HEK293T (cell line): ENCODE measurements at regions not wholly inside any gene's neighbourhood (a gene's known extent, or its start where the extent isn't known, plus 50 kb on each side); places are given as distances from the start of the nearest gene placed in this dataset.

ENCODE experiments used
- ARNT ChIP-seq: fragments of 450-650 bp; IDR thresholded peaks from 2 replicates; pipeline ENCODE4 v1.6.1; 2017; ENCODE audit warnings: mild to moderate bottlenecking
- BHLHE40 ChIP-seq: fragments of 450-650 bp; IDR thresholded peaks from 2 replicates; pipeline ENCODE4 v1.6.1; 2016; ENCODE audit warnings: mild to moderate bottlenecking, moderate library complexity, borderline replicate concordance
- CTBP1 ChIP-seq: fragments of 450-650 bp; IDR thresholded peaks from 2 replicates; pipeline ENCODE4 v1.6.1; 2016; ENCODE audit warnings: borderline replicate concordance
- ELF4 ChIP-seq: fragments of 450-650 bp; IDR thresholded peaks from 2 replicates; pipeline ENCODE4 v1.6.1; 2017; ENCODE audit warnings: antibody characterized with exemption
- FOXA1 ChIP-seq: fragments of 450-650 bp; IDR thresholded peaks from 2 replicates; pipeline ENCODE4 v1.6.1; 2016; ENCODE audit warnings: mild to moderate bottlenecking
- FOXK2 ChIP-seq: fragments of 450-650 bp; IDR thresholded peaks from 2 replicates; pipeline ENCODE4 v1.6.1; 2016; ENCODE audit warnings: mild to moderate bottlenecking
- FOXM1 ChIP-seq: fragments of 450-650 bp; IDR thresholded peaks from 2 replicates; pipeline ENCODE4 v1.6.1; 2017; ENCODE audit warnings: mild to moderate bottlenecking, borderline replicate concordance
- LEF1 ChIP-seq: fragments of 450-650 bp; IDR thresholded peaks from 2 replicates; pipeline ENCODE4 v1.6.1; 2017; ENCODE audit warnings: mild to moderate bottlenecking, borderline replicate concordance
- NFRKB ChIP-seq: fragments of 450-650 bp; IDR thresholded peaks from 2 replicates; pipeline ENCODE4 v1.6.1; 2016; ENCODE audit warnings: mild to moderate bottlenecking, moderate library complexity
- SP1 ChIP-seq: fragments of 450-650 bp; IDR thresholded peaks from 2 replicates; pipeline ENCODE4 v1.6.1; 2017
- SUZ12 ChIP-seq: fragments of 450-650 bp; IDR thresholded peaks from 2 replicates; pipeline ENCODE4 v1.6.1; 2016; ENCODE audit warnings: mild to moderate bottlenecking
- TARDBP ChIP-seq: fragments of 450-650 bp; IDR thresholded peaks from 2 replicates; pipeline ENCODE4 v1.6.1; 2016
- ZNF384 ChIP-seq: fragments of 450-650 bp; IDR thresholded peaks from 2 replicates; pipeline ENCODE4 v1.6.1; 2016
- TF ChIP-seq, protein P1 (sequence below): fragments of 450-650 bp; IDR thresholded peaks from 2 replicates; pipeline ENCODE4 v1.6.1; 2016

DNA sequence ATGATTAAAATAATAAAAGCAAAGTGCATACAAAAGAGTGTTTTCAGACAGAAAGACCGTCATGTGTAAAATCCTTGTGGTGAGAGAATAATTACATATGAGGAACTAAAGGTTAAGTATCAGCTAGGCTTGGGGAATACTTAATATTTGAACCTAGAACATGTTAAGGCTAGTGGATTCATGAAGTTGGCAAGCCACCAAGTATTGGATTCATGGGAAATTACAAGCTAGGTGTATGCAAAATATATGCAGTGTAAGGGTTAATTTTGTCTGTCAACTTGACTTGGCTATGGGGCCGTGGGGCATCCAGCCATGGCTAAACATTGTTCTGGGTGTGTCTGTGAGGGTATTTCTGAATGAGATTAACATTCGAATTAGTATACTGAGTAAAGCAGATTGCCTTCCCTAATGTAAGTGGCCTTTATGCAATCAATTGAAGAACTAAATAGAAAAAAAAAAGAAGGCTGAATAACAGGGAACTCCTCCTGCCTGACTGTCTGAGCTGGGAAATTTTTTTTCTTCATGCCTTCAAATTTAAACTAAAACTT, 533.5 kb upstream of the KLF12 start:
- TF ChIP-seq ELF4 (no peak), TARDBP (no peak), CTBP1 (no peak), NFRKB (no peak), ARNT (no peak), ZNF384 (no peak), SP1 (no peak), FOXA1 (no peak), BHLHE40 (no peak), FOXM1 (no peak), SUZ12 (no peak), FOXK2 (no peak), LEF1 (no peak)
- TF ChIP-seq, protein P1, sequence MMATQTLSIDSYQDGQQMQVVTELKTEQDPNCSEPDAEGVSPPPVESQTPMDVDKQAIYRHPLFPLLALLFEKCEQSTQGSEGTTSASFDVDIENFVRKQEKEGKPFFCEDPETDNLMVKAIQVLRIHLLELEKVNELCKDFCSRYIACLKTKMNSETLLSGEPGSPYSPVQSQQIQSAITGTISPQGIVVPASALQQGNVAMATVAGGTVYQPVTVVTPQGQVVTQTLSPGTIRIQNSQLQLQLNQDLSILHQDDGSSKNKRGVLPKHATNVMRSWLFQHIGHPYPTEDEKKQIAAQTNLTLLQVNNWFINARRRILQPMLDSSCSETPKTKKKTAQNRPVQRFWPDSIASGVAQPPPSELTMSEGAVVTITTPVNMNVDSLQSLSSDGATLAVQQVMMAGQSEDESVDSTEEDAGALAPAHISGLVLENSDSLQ = no peak
